ENCODE measurements at regions not wholly inside any gene's neighbourhood (a gene's known extent, or its start where the extent isn't known, plus 50 kb on each side); places are given as distances from the start of the nearest gene placed in this dataset.
"Not testable (repeated sequence)": the region's sequence is repeated elsewhere in the genome, so short reads cannot be mapped to it uniquely, and the experiment has no call there.

DNA sequence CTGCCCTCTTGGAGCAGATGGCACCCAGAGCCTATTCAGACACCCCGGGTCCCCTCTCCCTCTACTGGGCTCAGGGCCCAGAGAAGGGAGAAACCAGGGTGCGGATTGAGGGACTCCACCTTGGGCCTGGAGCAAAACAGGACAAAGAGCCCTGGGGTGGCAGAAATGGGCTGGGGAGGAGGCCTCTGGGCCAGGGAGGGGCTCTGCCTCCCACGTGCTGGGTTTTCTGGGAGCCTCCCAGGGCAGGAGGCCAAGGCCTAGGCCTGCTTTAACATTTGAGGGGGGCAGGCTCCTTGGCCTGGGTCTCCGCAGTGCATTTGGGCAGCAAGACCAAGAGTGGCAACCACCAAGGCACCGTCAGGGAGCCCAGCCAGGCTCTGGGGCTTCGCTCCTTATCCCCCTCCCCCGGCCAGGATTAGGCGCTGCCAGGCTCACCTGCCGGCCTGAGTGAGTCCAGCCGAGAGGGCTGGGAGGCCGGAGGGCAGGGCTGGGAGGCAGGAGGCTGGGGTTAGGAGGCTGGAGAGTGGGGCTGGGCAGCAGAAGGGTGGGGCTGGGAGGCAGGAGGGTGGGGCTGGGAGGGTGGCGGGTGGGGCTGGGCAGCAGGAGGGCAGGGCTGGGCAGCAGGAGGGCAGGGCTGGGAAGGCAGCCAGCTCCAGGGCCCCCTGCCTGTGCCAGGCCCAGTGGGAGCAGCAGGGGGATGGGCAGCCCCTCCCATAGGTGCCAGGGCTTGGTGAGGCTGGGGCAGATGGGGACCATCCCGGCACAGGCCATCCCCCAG, 101.8 kb upstream of the EIF5 start:
- DNase-seq (ENCODE audit: low read depth): no peak

DNA sequence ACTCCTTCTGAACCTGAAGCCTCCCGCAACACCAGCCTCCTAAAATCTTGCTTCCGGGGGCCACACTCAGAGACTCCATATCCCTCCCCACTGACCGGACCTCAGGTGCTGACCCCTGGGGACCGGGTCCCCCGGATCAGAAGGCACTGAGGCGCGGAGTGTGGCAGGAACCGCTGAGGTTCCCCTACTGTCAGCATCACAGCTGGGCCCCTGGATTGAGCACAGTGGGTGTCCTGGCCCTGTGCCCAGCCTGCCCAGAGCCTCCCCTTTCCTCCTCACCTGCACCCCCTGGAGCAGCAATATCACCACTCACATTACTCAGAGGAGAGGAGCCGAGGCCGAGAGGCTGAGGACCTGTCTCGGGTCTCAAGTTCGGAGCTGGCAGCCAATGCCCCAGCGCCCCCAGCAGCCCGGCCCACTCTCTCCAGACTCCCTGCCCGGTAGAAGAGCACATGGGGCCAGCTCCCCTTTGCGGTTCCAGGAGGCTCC, 101.2 kb upstream of the EIF5 start:
- DNase-seq (ENCODE audit: low read depth): no peak

DNA sequence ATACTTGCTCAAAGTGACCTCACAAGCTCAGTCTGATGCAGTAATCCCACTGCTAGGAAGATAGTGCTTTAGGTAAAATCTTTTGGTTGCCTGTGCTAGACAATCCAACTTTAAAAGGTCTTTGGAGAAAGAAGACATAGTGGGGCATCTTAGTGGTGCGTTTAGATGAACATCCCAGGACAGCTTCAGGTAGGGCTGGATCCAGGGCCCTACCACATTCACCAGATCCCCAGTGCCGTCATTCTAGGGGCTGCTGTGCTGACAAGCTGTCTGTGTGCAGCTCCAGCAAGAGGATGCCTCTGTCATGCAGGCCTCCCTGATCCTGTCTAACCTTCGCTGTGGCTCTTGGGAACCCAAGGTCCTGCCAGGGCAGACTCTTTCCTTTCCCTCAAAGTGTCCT, 100.7 kb upstream of the EIF5 start:
- DNase-seq (ENCODE audit: low read depth): no peak

DNA sequence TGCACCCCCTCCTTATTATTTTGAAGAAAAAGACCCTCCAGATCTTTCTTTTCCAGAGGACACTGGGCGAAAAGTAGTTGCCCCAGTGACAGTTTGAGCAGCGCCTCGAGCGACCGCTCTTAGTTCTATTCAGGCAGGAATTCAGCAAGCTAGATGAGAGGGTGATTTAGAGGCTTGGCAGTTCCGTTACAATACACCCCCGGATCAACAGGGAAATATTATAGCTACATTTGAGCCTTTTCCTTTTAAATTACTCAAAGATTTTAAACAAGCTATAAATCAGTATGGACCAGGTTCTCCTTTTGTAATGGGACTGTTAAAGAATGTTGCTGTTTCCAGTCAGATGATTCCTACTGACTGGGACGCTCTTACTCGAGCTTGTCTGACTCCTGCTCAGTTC, 99.2 kb upstream of the EIF5 start:
- DNase-seq (ENCODE audit: low read depth): not testable (repeated sequence)

DNA sequence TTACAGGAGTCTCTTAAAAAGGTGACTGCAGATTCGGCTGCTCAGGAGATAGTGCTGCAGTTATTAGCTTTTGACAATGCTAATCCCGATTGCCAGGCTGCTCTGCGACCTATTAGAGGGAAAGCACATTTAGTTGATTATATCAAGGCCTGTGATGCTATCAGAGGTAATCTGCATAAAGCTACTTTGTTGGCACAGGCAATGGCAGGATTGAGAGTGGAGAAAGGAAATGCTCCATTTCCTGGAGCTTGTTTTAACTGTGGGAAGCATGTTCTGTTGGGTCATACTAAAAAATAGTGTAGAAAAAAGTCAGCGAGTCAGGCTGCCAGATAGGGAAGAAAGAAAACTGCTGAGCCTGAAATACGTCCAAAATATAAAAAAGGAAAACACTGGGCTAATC, 98.5 kb upstream of the EIF5 start:
- not testable (repeated sequence) for DNase-seq (ENCODE audit: low read depth)

DNA sequence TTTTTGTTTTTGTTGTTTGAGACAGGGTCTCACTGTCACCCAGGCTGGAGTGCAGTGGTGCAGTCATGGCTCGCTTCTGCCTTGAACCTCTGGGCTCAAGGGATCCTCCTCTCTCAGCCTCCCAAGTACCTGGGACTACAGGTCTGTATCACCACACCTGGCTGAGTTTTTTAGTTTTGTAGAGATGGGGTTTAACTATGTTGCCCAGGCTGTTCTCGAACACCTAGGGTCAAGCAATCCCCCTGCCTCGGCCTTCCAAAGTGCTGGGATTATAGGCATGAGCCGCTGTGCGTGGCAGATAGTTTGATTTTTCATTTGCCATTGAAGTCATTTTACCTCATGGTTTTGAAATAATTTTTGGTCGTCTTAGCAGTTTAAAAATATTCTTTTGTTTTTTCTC, 94.3 kb upstream of the EIF5 start:
- DNase-seq (ENCODE audit: low read depth): no peak

DNA sequence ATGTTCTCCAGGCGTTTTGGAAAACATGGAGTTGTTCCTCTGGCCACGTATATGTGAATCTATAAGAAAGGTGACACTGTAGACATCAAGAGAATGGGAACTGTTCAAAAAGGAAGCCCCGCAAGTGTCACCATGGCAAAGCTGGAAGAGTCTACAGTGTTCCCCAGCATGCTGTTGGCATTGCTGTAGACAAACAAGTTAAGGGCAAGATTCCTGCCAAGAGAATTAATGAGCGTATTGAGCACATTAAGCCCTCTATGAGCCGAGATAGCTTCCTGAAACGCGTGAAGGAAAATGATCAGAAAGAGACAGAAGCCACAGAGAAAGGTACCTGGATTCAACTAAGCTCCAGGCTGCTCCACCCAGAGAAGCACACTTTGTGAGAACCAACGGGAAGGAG, 92.5 kb upstream of the EIF5 start:
- no peak for DNase-seq (ENCODE audit: low read depth)

DNA sequence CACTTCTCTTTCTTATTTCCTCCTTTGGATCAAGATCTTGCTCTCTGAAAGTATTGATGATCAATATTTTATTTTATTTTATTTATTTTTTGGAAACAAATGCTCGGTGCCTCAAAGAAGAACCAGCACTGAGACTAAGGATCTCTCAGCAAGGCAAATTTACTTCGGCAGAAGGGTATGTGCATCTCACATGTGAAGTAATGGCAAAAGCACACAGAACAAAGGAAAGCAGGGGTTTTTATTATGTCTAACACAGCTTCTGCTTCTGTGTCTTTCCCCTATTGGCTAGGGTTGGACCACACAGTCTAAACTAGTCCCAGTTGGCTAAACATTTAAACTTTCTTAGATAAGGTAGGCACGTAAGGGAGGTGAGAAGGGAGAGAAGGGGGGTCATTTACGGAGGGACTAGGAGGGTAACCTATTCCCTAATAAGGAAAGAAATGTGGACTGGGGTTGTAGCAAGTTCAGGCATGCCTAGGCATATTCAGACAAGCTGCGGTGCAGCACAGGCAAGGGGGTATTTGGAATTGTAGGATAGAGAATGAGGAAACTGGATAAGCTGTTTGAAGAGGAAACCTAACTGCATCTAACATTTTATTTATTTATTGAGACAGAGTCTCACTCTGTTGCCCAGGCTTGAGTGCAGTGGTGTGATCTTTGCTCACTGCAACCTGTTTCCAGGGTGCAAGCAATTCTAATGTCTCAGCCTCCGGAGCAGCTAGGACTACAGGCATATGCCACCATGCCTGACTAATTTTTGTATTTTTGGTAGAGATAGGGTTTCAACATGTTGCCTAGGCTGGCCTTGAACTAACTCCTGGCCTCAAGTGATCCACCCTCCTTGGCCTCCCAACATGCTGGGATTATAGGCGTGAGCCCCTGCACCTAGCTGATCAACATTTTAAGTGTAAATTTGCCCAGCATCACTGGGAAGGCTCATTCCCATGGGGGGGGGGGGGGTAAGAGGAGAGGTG, 90.0 kb upstream of the EIF5 start:
- no peak for DNase-seq (ENCODE audit: low read depth)

DNA sequence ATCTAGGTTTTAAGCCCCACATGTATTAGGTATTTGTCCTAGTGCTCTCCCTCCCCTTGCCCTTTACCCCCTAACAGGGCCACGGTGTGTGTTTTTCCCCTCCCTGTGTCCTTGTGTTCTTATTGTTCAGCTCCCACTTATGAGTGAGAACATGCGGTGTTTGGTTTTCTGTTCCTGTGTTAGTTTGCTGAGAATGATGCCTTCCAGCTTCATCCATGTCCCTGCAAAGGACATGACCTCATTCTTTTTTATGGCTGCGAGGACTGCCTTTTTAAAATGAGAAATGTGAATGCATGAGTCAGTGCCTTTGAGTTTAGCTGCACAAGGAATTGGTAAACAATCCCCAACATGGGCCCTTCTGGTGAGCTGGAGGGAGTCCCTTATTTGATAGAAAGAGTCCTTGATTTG, 88.4 kb upstream of the EIF5 start:
- DNase-seq (ENCODE audit: low read depth): not testable (repeated sequence)

DNA sequence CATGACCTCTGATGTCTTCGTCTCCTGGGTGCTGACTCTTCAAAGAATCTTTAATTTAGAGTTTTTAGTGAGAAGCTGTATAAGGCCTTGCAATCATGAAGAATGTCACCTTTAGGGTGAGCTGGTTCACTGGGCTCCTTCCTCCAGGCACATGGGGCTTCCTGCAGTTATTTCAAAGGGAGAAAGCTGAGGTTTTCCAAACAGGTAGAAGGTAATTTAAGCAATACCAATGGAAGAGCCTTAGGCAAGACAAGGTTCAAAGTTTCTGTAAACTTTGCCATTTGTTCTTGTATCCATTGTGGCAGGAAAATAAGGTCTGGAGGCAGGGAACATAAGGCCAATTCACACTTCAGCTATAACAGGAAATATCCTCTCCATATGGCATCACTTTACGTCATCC, 88.0 kb upstream of the EIF5 start:
- no peak for DNase-seq (ENCODE audit: low read depth)

DNA sequence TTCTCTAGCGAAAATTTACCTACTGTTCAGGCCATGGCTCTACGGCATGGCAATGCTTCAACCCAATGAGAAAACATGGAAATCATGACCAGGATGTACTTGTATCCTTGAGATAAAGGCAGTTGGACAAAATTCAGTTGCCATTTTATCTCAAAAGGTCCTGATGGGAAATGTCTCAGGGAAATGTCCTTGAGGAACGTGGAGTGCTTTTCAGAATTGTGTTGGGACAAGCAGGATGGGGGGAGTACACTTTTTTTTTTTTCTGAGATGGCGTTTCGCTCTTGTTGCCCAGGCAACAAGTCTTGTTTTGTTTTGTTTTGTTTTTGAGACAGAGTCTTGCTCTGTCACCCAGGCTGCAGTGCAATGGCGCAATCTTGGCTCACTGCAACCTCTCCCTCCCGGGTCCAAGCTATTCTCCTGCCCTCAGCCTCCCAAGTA, 86.8 kb upstream of the EIF5 start:
- no peak for DNase-seq (ENCODE audit: low read depth)

DNA sequence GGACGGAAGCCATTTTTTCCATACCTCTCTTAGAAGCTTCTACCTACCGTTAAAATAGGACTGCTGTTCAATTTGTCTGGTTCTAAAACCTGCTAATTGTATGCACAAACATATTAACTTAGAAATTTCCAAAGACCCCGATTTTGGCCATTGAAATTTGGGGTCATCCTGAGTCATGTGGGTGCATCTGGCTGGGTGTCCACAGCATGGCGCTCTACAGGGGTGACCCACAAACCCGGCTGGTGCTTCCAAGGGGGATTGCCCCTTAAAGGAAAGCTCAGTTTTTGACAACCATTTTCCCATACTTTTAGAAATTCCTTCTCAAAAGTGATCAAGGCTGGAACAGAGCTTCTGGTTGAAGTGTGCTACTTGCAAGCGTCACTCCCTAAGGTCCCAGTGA, 83.9 kb upstream of the EIF5 start:
- no peak for DNase-seq (ENCODE audit: low read depth)

DNA sequence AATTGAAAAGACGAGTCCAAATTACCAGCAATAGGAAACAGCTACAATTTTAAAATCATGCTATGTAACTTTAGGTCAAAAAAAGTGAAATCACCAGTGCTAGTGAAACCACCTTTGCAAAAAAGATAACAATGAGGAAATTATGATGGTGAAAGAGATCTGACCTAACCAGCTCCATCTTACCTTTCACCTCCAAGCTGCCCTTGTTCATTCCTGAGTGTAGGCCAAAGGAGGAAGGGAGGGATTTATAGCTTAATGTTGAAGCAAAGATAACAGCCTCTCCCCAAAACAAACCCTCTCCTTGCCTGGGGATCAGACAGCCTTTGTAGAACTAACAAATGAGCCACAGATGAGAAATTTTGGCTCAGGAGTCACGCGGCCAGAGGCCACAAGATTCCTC, 83.2 kb upstream of the EIF5 start:
- DNase-seq (ENCODE audit: low read depth): no peak

DNA sequence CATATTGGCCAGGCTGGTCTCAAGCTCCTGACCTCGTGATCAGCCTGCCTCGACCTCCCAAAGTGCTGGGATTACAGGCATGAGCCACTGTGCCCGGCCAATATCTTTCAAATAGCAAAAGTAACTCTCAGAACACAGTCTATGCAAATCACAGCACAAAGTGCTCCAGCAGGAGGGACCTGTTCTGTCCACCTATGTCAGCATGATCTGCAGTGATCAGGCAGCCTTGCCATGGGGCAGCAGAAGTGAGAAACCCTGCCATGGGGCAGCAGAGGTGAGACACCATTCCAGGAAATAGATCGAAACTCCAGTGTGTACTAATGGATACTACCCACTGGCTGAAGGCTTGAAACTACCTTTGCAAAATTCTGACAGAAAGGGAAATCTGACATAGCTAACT, 78.5 kb upstream of the EIF5 start:
- DNase-seq (ENCODE audit: low read depth): no peak

DNA sequence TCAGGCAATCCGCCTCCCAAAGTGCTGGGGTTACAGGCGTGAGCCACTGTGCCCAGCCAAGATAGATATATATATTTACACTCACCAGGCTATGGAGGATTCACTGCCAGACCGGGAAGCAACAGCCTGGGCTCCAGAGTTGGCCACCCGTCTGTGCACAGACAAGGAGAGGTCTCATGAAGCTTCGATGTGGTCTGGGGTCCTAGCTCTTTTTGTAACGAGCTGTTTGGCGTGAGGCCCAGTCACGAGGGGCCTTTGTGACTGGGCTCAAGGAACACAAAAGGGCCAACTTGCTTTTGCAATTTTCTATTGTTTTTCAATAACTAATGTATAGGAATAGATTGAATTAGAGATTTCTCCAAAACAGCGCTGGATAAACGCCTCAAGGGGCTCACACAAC, 77.6 kb upstream of the EIF5 start:
- no peak for DNase-seq (ENCODE audit: low read depth)

DNA sequence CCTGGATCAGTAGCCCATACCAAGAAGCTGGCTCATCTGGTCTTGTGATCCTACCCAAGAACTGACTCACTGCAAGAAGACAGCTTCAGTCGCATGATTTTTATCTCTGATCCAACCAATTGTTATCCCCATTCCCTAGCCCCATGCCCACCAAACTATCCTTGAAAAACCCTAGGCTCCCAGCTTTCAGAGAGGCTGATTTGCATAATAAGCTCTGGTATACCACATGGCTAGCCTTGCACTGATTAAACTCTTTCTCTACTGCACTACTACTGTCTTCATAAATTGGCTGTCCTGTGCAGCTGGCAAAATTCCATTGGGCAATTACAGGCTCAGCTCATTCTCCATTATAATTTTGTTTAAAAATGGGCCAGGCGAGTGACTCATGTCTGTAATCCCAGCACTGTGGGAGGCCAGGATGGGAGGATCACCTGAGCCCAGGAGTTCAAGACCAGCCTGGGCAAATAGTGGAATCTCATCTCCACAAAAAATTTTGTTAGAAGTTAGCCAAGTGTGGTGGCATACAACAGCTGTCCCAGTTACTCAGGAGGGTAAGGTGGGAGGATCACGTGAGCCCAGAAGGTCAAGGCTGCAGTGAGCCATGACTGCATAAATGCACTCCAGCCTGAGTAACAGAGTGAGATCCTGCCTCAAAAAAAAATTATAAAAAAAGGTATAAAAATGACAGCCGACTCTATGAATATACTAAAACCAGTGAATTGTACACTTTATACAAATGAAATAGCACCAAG, 76.7 kb upstream of the EIF5 start:
- DNase-seq (ENCODE audit: low read depth): no peak

DNA sequence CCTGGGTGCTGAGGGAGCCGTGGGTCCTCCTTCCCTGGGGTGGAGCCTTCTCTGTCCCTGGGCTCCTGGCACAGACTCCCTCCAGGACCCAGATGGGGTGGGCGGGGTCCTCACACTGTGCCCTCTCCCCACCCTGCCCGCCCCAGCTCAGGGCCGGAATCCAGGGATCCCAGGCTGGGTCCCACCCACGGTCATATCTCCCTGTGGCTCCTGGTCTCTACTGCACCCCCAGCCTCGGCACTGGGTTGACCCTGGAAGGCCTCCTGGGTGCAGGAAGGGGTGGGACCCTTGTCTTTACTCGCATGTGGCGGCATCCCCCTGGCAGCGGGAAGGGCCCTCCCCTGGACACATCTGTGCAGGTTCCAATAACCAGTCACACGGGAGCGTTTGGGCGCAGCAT, 75.8 kb upstream of the EIF5 start:
- no peak for DNase-seq (ENCODE audit: low read depth)

DNA sequence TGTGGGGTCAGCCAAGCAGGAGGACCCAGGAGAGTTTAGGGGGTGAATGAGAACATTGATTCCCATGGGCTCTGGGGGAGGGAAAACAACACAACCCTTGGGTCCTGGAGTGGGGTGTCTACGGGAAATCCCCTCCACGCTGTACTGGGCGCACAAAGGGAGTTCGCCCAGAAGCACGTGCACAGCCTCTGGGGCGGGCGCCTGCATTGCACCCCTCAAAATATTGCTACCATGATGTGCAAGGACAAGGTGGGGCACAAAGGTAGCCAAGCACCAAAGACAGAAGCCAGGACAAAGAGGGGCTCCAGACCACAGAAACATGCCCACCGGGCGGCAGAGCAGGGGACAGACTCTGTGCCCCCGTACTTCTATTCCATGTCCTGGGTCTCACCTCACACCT, 74.9 kb upstream of the EIF5 start:
- DNase-seq (ENCODE audit: low read depth): no peak

DNA sequence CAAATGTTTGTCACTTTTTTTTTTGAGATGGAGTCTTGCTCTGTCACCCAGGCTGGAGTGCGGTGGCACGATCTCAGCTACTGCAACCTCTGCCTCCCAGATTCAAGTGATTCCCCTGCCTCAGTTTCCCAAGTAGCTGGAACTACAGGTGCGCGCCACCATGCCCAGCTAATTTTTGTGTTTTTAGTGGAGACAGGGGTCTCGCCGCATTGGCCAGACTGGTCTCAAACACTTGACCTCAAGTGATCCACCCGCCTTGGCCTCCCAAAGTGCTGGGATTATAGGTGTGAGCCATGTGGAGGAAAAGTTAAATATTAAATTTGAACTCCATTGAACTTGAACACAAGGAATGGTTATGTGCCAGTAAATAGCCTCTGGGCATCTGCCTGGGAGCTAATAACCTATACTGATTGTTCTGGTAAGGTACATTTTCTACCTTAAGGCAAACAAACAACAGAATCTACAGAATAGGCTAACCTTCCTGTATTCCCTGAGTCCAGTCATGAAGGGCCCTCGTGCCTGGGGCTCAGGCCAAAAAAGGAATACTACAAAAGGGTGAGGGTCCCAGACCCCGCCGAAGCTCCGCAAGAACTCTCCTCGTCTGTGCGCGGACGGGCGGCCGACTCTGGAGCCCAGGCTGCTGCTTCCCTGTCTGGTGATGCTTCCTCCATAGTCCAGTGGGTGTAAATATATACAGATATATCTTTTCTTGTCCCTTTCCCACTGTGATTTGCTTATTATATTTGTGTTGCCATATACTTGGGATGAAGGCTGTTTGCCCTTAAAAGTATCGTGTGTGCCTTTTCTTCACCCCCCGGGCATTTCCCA, 74.0 kb upstream of the EIF5 start:
- no peak for DNase-seq (ENCODE audit: low read depth)

DNA sequence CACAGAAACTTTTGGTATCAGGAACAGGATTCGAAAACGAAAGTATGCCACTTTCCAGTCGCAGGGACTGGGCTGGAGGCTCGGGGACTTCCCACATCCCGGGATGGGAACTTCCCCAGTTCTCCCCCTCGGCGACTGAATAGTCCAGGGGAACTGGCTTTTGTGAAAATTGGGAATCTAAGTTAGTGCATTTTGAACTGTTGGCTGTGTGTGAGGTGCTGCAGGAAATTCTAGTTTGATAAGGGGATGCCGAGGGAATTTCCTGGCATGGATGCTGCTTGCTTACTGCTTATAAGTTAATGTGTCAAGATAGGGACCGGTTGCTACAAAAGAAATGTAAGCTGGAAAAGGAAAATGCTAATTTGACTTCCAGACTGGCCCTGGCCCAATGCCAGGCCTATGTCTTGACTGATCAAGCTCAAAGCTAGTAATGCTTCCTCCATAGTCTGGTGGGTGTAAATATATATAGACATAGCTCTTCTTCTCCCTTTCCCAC, 73.4 kb upstream of the EIF5 start:
- DNase-seq (ENCODE audit: low read depth): no peak

DNA sequence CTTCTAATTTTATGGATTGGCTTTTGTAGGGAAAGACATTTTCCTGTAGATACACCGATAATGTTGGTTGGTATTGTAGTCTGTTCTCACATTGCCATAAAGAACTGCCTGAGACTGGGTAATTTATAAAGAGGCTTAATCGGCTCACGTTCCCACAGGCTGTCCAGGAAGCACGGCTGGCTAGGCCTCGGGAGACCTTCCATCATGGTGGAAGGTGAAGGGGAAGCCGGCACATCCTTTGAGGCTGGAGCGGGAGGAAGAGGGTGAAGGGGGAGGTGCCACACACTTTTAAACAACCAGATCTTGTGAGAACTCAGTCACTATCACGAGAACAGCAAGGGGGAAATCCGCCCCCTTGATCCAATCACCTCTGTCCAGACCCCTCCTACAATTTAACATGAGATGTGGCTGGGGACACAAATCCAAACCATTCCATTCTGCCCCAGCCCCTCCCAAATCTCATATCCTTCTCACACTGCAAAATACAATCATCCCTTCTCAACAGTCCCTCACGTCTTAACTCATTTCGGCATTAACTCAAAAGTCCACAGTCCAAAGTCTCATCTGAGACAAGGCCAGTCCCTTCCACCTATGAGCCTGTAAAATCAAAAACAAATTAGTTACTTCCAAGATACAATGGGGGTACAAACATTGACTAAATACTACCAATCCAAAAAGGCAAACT, 66.7 kb upstream of the EIF5 start:
- DNase-seq (ENCODE audit: low read depth): no peak

Data from activated T-cell treated with anti-CD3 and anti-CD28 coated beads for 1 hour (primary cell).